B cell (primary cell): ENCODE measurements at regions not wholly inside any gene's neighbourhood (a gene's known extent, or its start where the extent isn't known, plus 50 kb on each side); places are given as distances from the start of the nearest gene placed in this dataset.

Experiments used
- ATAC-seq: fragments of 200-7000 bp; cut with Tn5 transposase; one replicate; pipeline ENCODE4 v1.10.0; 2021; ENCODE audit warnings: low read depth, mild to moderate bottlenecking, moderate number of reproducible peaks, moderate library complexity
- CTCF ChIA-PET: fragments of 350-600 bp; sonication (Branson Sonifier 250); formaldehyde crosslinking; loops from one replicate; lab custom pipeline; 2021; ENCODE audit warnings: antibody characterized with exemption, inconsistent platforms; lab: Charles Lee
- POLR2A ChIA-PET: fragments of 350-600 bp; sonication (Branson Sonifier 250); formaldehyde crosslinking; loops from one replicate; lab custom pipeline; 2021; ENCODE audit warnings: antibody characterized with exemption; lab: Charles Lee
- DNase-seq: peaks from one replicate; pipeline ENCODE4 v3.0.0; 2013
- H2AFZ ChIP-seq: 2 replicates; pipeline ENCODE4 v1.6.1; 2012; ENCODE audit warnings: mild to moderate bottlenecking, low read depth, low read length; ENCODE audit not compliant: insufficient read depth, poor library complexity, severe bottlenecking
- H3K27ac ChIP-seq, 2 donors: 1 replicate in 1 of 2; 2 replicates in 1 of 2; pipeline ENCODE4 v1.5.1; 2012 to 2013; ENCODE audit warnings: low read length in 2 of 2, mild to moderate bottlenecking in 2 of 2, moderate library complexity in 1 of 2
- H3K27me3 ChIP-seq, 4 experiments: fragments of 200-600 bp in 1 of 4; sonication (generic) in 1 of 4; replicated peaks in 1 of 4; 1 replicate in 2 of 4; 2 replicates in 2 of 4; pipeline versions ENCODE4 v1.6.1 to v1.7.0; 2013 to 2016; ENCODE audit warnings: low read length in 3 of 4, mild to moderate bottlenecking in 2 of 4, mixed read lengths in 1 of 4, moderate library complexity in 1 of 4; ENCODE audit not compliant: insufficient read depth in 4 of 4, control insufficient read depth in 3 of 4; ENCODE audit errors: control extremely low read depth in 1 of 4
- H3K36me3 ChIP-seq, 2 experiments: replicated peaks in 1 of 2; 1 replicate in 1 of 2; 2 replicates in 1 of 2; pipeline versions ENCODE4 v1.6.1 to v1.7.1; 2013; ENCODE audit warnings: low read length in 1 of 2; ENCODE audit not compliant: insufficient read depth in 2 of 2, control insufficient read depth in 1 of 2; ENCODE audit errors: control extremely low read depth in 1 of 2, extremely low read depth in 1 of 2
- H3K4me1 ChIP-seq, 2 donors: fragments of 200-600 bp in 1 of 2; sonication (generic) in 1 of 2; 1 replicate in 1 of 2; 2 replicates in 1 of 2; pipeline versions ENCODE4 v1.5.1 to v1.6.1; 2013 to 2017; ENCODE audit warnings: low read length in 2 of 2; ENCODE audit not compliant: control insufficient read depth in 2 of 2, insufficient read depth in 2 of 2
- H3K4me2 ChIP-seq: replicated peaks from 2 replicates; pipeline ENCODE3; 2012; ENCODE audit warnings: mild to moderate bottlenecking, low read depth, low read length; ENCODE audit not compliant: poor library complexity, severe bottlenecking
- H3K4me3 ChIP-seq, 5 experiments: fragments of 200-600 bp in 1 of 5; sonication (generic) in 1 of 5; 1 replicate in 3 of 5; 2 replicates in 2 of 5; pipeline versions ENCODE4 v1.5.1 to v1.7.0; 2011 to 2016; ENCODE audit warnings: low read length in 4 of 5, mild to moderate bottlenecking in 4 of 5, low read depth in 2 of 5, control low read depth in 1 of 5, moderate library complexity in 1 of 5; ENCODE audit not compliant: insufficient read depth in 1 of 5; ENCODE audit errors: control extremely low read depth in 1 of 5, extremely low read depth in 1 of 5
- H3K79me2 ChIP-seq: fragments of 200-600 bp; sonication (generic); one replicate; pipeline ENCODE4 v1.6.0; 2016; ENCODE audit warnings: low read length; ENCODE audit not compliant: control insufficient read depth, insufficient read depth
- H3K9ac ChIP-seq: fragments of 200-600 bp; sonication (generic); 2 replicates; pipeline ENCODE4 v1.6.1; 2017; ENCODE audit warnings: mild to moderate bottlenecking, low read length, moderate library complexity
- H3K9me3 ChIP-seq, 3 donors: one replicate each; pipeline versions ENCODE4 v1.6.1 to v1.7.1; 2013; ENCODE audit warnings: low read length in 2 of 3; ENCODE audit not compliant: control insufficient read depth in 2 of 3, insufficient read depth in 1 of 3; ENCODE audit errors: control extremely low read depth in 1 of 3
- H4K20me1 ChIP-seq: 2 replicates; pipeline ENCODE4 v1.6.0; 2012; ENCODE audit warnings: mild to moderate bottlenecking, low read length; ENCODE audit not compliant: insufficient read depth, control insufficient read depth, poor library complexity, severe bottlenecking
- H3K27ac Mint-ChIP-seq: one replicate; pipeline ENCODE4 v1.8.0; 2021; ENCODE audit warnings: mixed read lengths
- H3K27me3 Mint-ChIP-seq: one replicate; pipeline ENCODE4 v1.8.0; 2021; ENCODE audit warnings: mixed read lengths
- H3K4me1 Mint-ChIP-seq: one replicate; pipeline ENCODE4 v1.8.0; 2021; ENCODE audit warnings: mixed read lengths
- H3K4me3 Mint-ChIP-seq: one replicate; pipeline ENCODE4 v1.8.0; 2021; ENCODE audit warnings: mixed read lengths
- H3K9me3 Mint-ChIP-seq: one replicate; pipeline ENCODE4 v1.8.0; 2022; ENCODE audit warnings: mixed read lengths; ENCODE audit not compliant: insufficient read depth
- EZH2 ChIP-seq: IDR thresholded peaks from 2 replicates; pipeline ENCODE4 v1.6.1; 2012; ENCODE audit warnings: borderline replicate concordance, low read depth, mild to moderate bottlenecking, moderate library complexity, low read length; ENCODE audit not compliant: insufficient read depth, poor library complexity, severe bottlenecking
- WGBS: methylation state at CpG from one replicate; pipeline ENCODE4 v1.1.5; 2013; ENCODE audit warnings: missing lambda C conversion rate; ENCODE audit not compliant: insufficient coverage; 5-methylcytosine and 5-hydroxymethylcytosine counted together
- intact Hi-C: fragments of 100-400 bp; cut with micrococcal nuclease; formaldehyde crosslinking; loops from one replicate; pipeline ENCODE4 v1.10.0; 2022
- TF ChIP-seq, protein P1 (sequence below): fragments of 200-600 bp; IDR thresholded peaks from one replicate; pipeline ENCODE4 v1.8.0; 2022; ENCODE audit warnings: antibody characterized with exemption, mild to moderate bottlenecking

DNA sequence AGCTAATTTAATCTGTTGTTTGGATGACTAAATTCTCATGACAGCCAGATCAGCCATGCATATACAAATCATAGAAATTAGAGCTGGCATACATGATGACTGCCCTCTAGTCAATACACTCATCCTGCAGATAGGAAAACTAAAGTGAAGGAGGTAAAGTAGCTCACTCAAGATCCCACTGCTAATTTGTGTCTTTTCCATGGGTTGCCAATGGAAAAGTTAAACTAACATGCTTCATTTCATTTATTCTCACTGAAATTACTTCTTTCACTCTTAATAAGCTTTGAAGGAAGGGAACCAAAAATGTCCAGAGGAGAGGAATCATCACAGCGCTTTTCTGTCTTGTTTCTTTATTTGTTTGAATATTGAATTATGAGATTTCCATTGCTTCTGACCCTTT, 308.2 kb downstream of the GJA1 start:
- no peak overlapping the region for H3K4me2 ChIP-seq
- ATAC-seq (no peak), DNase-seq (no peak)
- POLR2A ChIA-PET: no interaction called here
- no peak overlapping the region for H3K4me3 Mint-ChIP-seq
- H3K9me3 ChIP-seq: no peaks in the 10 kb centered on the region
- H3K4me1 ChIP-seq: no peaks in the 10 kb centered on the region
- H3K27ac Mint-ChIP-seq: no peak overlapping the region
- H3K36me3 ChIP-seq: no peaks in the 10 kb centered on the region
- H3K9me3 Mint-ChIP-seq: no peaks in the 10 kb centered on the region
- H3K4me3 ChIP-seq: no peak overlapping the region
- H3K4me1 Mint-ChIP-seq: no peaks in the 10 kb centered on the region
- WGBS: no CpG with 5 or more reads among the region's 1 CpG
- H2AFZ ChIP-seq: no peak overlapping the region
- no peaks in the 10 kb centered on the region for H3K27me3 ChIP-seq
- no peak overlapping the region for H3K9ac ChIP-seq
- no peak overlapping the region for H3K27ac ChIP-seq
- CTCF ChIA-PET: no interaction called here
- TF ChIP-seq EZH2: no peak
- H4K20me1 ChIP-seq: no peaks in the 10 kb centered on the region
- no peaks in the 10 kb centered on the region for H3K79me2 ChIP-seq
- no peaks in the 10 kb centered on the region for H3K27me3 Mint-ChIP-seq
- intact Hi-C loops: no loop called here

DNA sequence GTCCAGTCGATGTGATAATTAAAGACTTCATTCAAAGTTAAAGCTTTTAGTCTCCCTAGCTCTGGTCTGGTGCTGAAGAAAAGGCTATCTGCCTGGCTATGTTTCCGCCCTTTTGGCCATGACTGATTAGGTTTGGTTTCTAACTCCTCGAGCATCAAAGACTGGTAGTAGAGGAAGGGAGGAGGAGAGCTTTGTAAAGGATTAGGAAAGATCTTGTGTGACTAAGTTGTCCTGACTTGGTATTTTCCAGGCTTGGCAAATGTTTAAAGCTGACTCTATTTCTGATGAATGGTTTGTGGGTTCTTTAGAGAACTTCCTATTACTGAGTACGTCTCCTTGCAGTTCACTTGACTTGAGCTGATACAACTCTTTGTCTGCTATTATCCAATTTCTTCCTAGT, 312.9 kb downstream of the GJA1 start:
- no peaks in the 10 kb centered on the region for H4K20me1 ChIP-seq
- no peaks in the 10 kb centered on the region for H3K27me3 Mint-ChIP-seq
- no peaks in the 10 kb centered on the region for H3K4me1 Mint-ChIP-seq
- H3K36me3 ChIP-seq: no peaks in the 10 kb centered on the region
- H3K27me3 ChIP-seq: no peaks in the 10 kb centered on the region
- DNase-seq (no peak), ATAC-seq (no peak)
- H3K9me3 ChIP-seq: no peaks in the 10 kb centered on the region
- no peak overlapping the region for H2AFZ ChIP-seq
- H3K27ac Mint-ChIP-seq: no peak overlapping the region
- intact Hi-C loops: no loop called here
- H3K4me3 Mint-ChIP-seq: no peak overlapping the region
- H3K4me2 ChIP-seq: no peak overlapping the region
- no peaks in the 10 kb centered on the region for H3K79me2 ChIP-seq
- no peak overlapping the region for H3K27ac ChIP-seq
- no peaks in the 10 kb centered on the region for H3K4me1 ChIP-seq
- CTCF ChIA-PET: no interaction called here
- POLR2A ChIA-PET: no interaction called here
- TF ChIP-seq, protein P1, sequence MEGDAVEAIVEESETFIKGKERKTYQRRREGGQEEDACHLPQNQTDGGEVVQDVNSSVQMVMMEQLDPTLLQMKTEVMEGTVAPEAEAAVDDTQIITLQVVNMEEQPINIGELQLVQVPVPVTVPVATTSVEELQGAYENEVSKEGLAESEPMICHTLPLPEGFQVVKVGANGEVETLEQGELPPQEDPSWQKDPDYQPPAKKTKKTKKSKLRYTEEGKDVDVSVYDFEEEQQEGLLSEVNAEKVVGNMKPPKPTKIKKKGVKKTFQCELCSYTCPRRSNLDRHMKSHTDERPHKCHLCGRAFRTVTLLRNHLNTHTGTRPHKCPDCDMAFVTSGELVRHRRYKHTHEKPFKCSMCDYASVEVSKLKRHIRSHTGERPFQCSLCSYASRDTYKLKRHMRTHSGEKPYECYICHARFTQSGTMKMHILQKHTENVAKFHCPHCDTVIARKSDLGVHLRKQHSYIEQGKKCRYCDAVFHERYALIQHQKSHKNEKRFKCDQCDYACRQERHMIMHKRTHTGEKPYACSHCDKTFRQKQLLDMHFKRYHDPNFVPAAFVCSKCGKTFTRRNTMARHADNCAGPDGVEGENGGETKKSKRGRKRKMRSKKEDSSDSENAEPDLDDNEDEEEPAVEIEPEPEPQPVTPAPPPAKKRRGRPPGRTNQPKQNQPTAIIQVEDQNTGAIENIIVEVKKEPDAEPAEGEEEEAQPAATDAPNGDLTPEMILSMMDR: no peak
- TF ChIP-seq EZH2: no peak
- H3K9ac ChIP-seq: no peak overlapping the region
- peaks cover 3% of the 10 kb centered on the region for H3K9me3 Mint-ChIP-seq
- WGBS: 67% methylated on average over 4 of the region's 4 CpGs
- no peak overlapping the region for H3K4me3 ChIP-seq
